ENCODE measurements at regions not wholly inside any gene's neighbourhood (a gene's known extent, or its start where the extent isn't known, plus 50 kb on each side); places are given as distances from the start of the nearest gene placed in this dataset.

DNA sequence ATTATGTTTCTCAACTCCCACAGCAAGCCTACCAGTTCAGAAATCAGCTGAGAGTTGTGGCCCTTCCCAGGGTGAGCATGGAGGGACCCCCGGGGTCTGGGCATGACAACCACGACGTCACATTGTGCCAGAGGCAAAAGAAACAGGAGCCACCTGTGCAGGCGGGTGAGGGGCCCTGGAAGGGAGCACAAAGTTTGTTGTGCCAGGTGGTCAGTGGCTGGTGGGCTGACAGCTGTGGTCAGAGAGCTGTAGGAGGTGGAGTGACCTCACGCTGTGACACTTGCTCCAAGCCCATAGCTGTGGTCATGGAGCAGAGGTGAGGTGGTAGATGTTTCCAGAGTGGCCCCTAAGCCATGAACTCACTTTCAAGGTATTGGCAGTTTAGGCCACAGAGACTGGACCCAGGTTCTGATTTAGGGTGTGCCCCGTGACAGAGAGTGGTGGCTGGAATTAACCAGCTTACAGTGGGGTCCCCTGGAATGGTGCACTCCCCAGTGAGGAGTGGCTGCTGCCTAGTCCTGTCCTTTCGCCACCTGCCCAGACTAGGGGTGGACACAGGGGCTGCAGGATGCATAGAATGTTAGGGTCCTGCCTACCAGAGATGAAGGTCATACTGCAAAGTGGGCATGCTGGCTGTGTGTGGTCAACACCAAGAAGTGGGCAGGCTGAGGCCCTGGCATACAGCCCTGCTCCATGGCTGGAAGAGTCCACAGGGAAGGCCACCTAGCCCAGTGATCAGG, 136.4 kb downstream of the GLI2 start:
- no peak for DNase-seq (ENCODE audit: low spot score)
- TF ChIP-seq, protein P1, sequence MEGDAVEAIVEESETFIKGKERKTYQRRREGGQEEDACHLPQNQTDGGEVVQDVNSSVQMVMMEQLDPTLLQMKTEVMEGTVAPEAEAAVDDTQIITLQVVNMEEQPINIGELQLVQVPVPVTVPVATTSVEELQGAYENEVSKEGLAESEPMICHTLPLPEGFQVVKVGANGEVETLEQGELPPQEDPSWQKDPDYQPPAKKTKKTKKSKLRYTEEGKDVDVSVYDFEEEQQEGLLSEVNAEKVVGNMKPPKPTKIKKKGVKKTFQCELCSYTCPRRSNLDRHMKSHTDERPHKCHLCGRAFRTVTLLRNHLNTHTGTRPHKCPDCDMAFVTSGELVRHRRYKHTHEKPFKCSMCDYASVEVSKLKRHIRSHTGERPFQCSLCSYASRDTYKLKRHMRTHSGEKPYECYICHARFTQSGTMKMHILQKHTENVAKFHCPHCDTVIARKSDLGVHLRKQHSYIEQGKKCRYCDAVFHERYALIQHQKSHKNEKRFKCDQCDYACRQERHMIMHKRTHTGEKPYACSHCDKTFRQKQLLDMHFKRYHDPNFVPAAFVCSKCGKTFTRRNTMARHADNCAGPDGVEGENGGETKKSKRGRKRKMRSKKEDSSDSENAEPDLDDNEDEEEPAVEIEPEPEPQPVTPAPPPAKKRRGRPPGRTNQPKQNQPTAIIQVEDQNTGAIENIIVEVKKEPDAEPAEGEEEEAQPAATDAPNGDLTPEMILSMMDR (IDR thresholded peaks at IDR 0.05; ENCODE audit: extremely low read depth, missing control alignments) = no peak

DNA sequence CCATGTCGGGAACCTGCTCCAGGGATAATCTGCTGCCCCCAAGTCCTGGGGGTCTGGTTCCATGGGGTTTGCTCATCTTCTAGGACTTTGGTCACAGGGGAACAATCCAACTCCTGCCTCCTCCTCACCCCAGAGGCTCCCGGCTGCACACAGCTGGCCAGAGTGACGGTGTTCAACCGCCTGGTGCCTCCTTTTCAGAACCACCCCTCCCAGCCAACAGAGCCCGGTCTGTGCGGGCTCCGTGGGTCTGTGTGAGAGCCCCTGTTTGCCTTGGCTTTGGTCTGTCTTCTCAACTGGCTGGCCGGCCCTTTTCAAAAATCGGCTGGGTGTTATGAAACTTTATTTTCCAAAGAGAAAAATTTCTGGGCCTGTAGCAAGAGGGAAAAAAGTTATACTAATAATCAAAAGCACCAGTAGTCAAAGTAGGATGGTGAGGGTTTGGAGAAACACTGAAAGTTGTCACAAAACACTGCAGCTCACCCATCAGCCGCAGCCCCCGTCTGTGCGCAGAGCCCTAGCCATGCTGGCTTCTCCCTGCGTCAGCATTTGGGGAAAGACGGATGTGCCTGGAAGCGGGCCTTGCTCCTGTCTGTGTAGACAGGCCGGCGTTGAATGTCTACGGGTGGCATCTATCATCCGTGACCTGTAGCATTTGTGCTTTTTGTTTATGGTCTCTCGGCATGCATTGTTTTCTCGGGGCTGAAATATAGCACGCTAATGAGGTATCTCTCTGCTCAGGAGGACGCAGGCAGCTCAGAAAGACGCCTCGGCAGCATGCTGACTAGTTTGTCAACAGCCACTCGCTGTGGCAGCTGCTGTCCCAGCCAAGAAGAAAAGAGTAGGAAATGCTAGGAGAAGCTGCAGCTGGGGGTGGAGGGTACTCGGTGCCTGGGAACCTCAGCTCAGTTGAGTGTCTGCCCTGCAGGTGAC, 138.6 kb downstream of the GLI2 start:
- TF ChIP-seq, protein P1 (IDR thresholded peaks at IDR 0.05; ENCODE audit: extremely low read depth, missing control alignments) = no peak

GRCh38 chr2:120874888-120875275, 139.2 kb downstream of the GLI2 start:
- TF ChIP-seq, protein P1 (IDR thresholded peaks at IDR 0.05; ENCODE audit: extremely low read depth, missing control alignments) = no peak
- DNase-seq (ENCODE audit: low spot score) = no peak

More for the DNA sequence above, 138.6 kb downstream of the GLI2 start:
- no peak for DNase-seq (ENCODE audit: low spot score)

DNA sequence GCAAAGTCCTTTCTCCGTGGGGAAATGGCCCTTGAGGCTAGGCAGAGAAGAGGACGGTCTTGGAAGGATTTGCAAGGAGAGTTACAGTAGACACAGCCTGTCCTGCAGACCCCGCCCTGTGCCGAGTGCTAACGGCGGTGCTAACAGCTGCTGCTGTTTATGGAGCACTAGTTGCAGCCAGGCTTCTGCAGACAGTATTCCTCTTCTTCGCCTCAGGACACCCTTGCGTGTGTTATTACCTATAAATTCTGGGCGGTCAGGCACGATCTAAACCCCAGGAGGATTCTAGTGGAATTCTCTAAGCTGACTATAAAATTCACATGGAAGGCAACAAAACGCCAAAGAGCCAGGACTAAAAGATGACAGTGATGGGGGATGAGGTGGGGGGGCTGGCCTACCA, 139.8 kb downstream of the GLI2 start:
- TF ChIP-seq, protein P1 (IDR thresholded peaks at IDR 0.05; ENCODE audit: extremely low read depth, missing control alignments) = no peak
- DNase-seq (ENCODE audit: low spot score) = no peak

DNA sequence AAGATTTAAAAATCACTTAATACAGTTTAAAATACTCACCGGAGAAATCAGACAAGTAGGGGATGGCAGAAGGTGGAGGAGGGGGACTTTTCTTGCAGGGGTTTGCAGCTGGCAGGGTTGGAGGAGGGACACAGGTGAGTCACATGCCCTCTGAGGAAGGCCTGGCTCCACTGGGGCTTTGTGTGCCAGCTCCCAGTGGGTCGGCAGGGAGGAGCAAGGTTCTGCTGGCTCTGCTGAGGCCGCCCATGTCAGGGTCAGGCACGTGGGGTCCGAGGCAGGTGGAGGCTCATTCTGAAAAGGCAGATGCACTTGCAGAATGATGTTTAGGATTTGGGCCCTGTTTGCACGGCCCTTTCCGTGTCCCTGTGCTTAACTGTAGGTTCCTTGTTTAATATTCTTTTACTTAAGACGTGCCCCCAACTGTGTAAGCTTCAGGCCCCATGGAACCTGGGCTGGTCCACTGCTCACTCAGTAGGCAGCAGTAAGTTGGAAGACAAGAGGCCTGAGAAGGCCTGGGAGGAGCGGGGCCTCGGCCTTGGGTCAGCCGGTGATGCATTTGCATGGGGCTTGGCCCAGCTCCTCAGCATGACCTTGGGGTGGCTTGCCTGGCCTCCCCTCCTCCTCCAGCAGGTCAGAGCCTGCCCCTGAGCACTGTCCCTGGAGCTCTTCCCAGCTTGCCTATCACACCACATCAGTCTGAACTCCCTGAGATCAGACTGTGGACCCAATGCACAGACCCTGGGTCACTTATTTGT, 141.0 kb downstream of the GLI2 start:
- no peak for DNase-seq (ENCODE audit: low spot score)
- TF ChIP-seq, protein P1 (IDR thresholded peaks at IDR 0.05; ENCODE audit: extremely low read depth, missing control alignments) = no peak

GRCh38 chr2:120877409-120877808, 141.7 kb downstream of the GLI2 start:
- DNase-seq (ENCODE audit: low spot score) = no peak
- TF ChIP-seq, protein P1 (IDR thresholded peaks at IDR 0.05; ENCODE audit: extremely low read depth, missing control alignments) = no peak

All from GM20000 (cell line).